K562 (cell line): ENCODE measurements at regions not wholly inside any gene's neighbourhood (a gene's known extent, or its start where the extent isn't known, plus 50 kb on each side); places are given as distances from the start of the nearest gene placed in this dataset.

Experiments
- ATAC-seq: fragments of 200-7000 bp; cut with Tn5 transposase; 3 replicates; pipeline ENCODE4 v1.9.1; 2020; ENCODE audit warnings: moderate library complexity
- BruUV-seq: library from RNA; stranded (reverse); fragments of 400-500 nt; replicated peaks from 2 replicates; lab custom pipeline; 2021; lab: Mats Ljungman, UMichigan
- CTCF ChIA-PET: fragments of 300-600 bp; formaldehyde crosslinking; extraction: SDS; loops from one replicate; lab custom pipeline; 2021; ENCODE audit warnings: low intra/inter-chr PET ratio; lab: Yijun Ruan, JAX
- POLR2A ChIA-PET: fragments of 300-600, 350-650 bp; sonication (Branson Sonifier 250); formaldehyde crosslinking; extraction: SDS; loops from one replicate; lab custom pipeline; 2021; ENCODE audit warnings: antibody characterized with exemption, inconsistent platforms; lab: Yijun Ruan, JAX
- DNase-seq, 4 experiments: peaks; one replicate each; pipeline versions ENCODE4 v3.0.0 to v3.0.0-alpha.2; 2011 to 2018; ENCODE audit warnings: low spot score in 3 of 4, mixed read lengths in 3 of 4; ENCODE audit errors: extremely low read depth in 1 of 4
- FAIRE-seq: peaks from 2 replicates; lab custom pipeline; 2011; peaks lifted over from hg19 to GRCh38; lab: Jason Lieb, UNC
- H2AFZ ChIP-seq: 2 replicates; pipeline ENCODE4 v1.6.0; 2011; ENCODE audit warnings: low read depth, low read length, control low read depth, inconsistent platforms
- H3K27ac ChIP-seq: fragments of 200-600 bp; 3 replicates; pipeline ENCODE4 v1.8.0; 2011; ENCODE audit warnings: low read depth, mild to moderate bottlenecking, control low read depth, inconsistent platforms, low read length, moderate library complexity, mixed read lengths; ENCODE audit errors: extremely low read depth
- H3K27me3 ChIP-seq, 2 experiments: fragments of 300-600 bp in 1 of 2; 2 replicates in 1 of 2; 3 replicates in 1 of 2; pipeline versions ENCODE4 v1.6.0 to v1.8.0; 2011; ENCODE audit warnings: inconsistent platforms in 2 of 2, low read length in 2 of 2, mild to moderate bottlenecking in 1 of 2, mixed read lengths in 1 of 2, moderate library complexity in 1 of 2; ENCODE audit not compliant: control insufficient read depth in 2 of 2, insufficient read depth in 2 of 2
- H3K36me3 ChIP-seq: fragments of 300-600 bp; 3 replicates; pipeline ENCODE4 v1.8.0; 2011; ENCODE audit warnings: mild to moderate bottlenecking, low read length, inconsistent platforms; ENCODE audit not compliant: control insufficient read depth, insufficient read depth
- H3K4me1 ChIP-seq, 2 experiments: fragments of 200-600 bp in 1 of 2; replicated peaks in 1 of 2; 2 replicates in 1 of 2; 3 replicates in 1 of 2; pipeline versions ENCODE4 v1.5.1 to v1.8.0; 2011; ENCODE audit warnings: inconsistent platforms in 2 of 2, low read length in 2 of 2, mild to moderate bottlenecking in 1 of 2, mixed read lengths in 1 of 2, moderate library complexity in 1 of 2; ENCODE audit not compliant: control insufficient read depth in 2 of 2, insufficient read depth in 2 of 2
- H3K4me2 ChIP-seq: 2 replicates; pipeline ENCODE4 v1.6.1; 2011; ENCODE audit warnings: low read length, control low read depth, inconsistent platforms, mixed read lengths; ENCODE audit not compliant: insufficient read depth
- H3K4me3 ChIP-seq: fragments of 200-600 bp; sonication (generic), shearing (Covaris generic); 2 replicates; pipeline ENCODE4 v1.5.1; 2016; ENCODE audit warnings: control low read depth, inconsistent platforms
- H3K79me2 ChIP-seq: fragments of 200-600 bp; 3 replicates; pipeline ENCODE4 v1.8.0; 2011; ENCODE audit warnings: low read length, inconsistent platforms; ENCODE audit not compliant: control insufficient read depth, insufficient read depth
- H3K9ac ChIP-seq, 2 experiments: 2 replicates each; pipeline versions ENCODE4 v1.6.0 to v1.6.1; 2011; ENCODE audit warnings: low read depth in 2 of 2, low read length in 2 of 2, control low read depth in 1 of 2, inconsistent platforms in 1 of 2, mild to moderate bottlenecking in 1 of 2, mixed read lengths in 1 of 2; ENCODE audit not compliant: insufficient read depth in 1 of 2
- H3K9me1 ChIP-seq: one replicate; pipeline ENCODE4 v1.6.0; 2011; ENCODE audit warnings: inconsistent platforms, mild to moderate bottlenecking, low read length, moderate library complexity; ENCODE audit not compliant: control insufficient read depth, insufficient read depth
- H3K9me3 ChIP-seq: replicated peaks from 2 replicates; pipeline ENCODE4 v1.5.1; 2011; ENCODE audit warnings: low read depth, low read length, inconsistent platforms; ENCODE audit not compliant: control insufficient read depth, insufficient read depth
- H4K20me1 ChIP-seq: replicated peaks from 2 replicates; pipeline ENCODE4 v1.6.1; 2011; ENCODE audit warnings: low read length, inconsistent platforms, mixed read lengths; ENCODE audit not compliant: control insufficient read depth, insufficient read depth
- BCOR ChIP-seq: fragments of 450-650 bp; IDR thresholded peaks from 2 replicates; pipeline ENCODE4 v1.6.1; 2016
- NFE2 ChIP-seq: IDR thresholded peaks from 2 replicates; pipeline ENCODE4 v1.6.1; 2014; ENCODE audit warnings: antibody characterized with exemption, low read depth
- PRMT5 ChIP-seq: sonication (generic); formaldehyde crosslinking; IDR thresholded peaks from 2 replicates; pipeline ENCODE4 v1.5.0; 2020; ENCODE audit warnings: missing genetic modification reagents
- PTRF ChIP-seq: fragments of 450-650 bp; IDR thresholded peaks from 2 replicates; pipeline ENCODE4 v1.6.1; 2016; ENCODE audit warnings: mild to moderate bottlenecking, missing genetic modification characterization, missing compliant biosample characterization
- RBM25 ChIP-seq: fragments of 200-400 bp; formaldehyde crosslinking; IDR thresholded peaks from 2 replicates; pipeline ENCODE4 v1.6.1; 2018; ENCODE audit warnings: low read length, low read depth, moderate library complexity; ENCODE audit not compliant: severe bottlenecking
- ZNF146 ChIP-seq: IDR thresholded peaks from one replicate; pipeline ENCODE4 v1.6.1; 2018; ENCODE audit warnings: missing compliant biosample characterization; ENCODE audit not compliant: unreplicated experiment
- WGBS: fragments of 100-300 bp; shearing (Covaris generic); methylation state at CpG from one replicate; pipeline ENCODE4 v1.1.6; 2016; ENCODE audit warnings: low coverage, mixed read lengths; ENCODE audit not compliant: insufficient coverage; ENCODE audit errors: missing lambda C conversion rate; 5-methylcytosine and 5-hydroxymethylcytosine counted together
- in situ Hi-C: fragments of 300-500 bp; cut with MboI; formaldehyde crosslinking; loops from 4 replicates; pipeline ENCODE4 v1.15.0; 2018; ENCODE audit warnings: inconsistent platforms, mixed read lengths
- intact Hi-C: fragments of 100-400 bp; cut with micrococcal nuclease; formaldehyde crosslinking; loops from 2 replicates; pipeline ENCODE4 v1.14.2; 2022
- TF ChIP-seq, protein P1 (sequence below): fragments of 250-450 bp; sonication (Bioruptor Pico); IDR thresholded peaks from 2 replicates; pipeline ENCODE4 v1.5.1; 2021; ENCODE audit warnings: mild to moderate bottlenecking

DNA sequence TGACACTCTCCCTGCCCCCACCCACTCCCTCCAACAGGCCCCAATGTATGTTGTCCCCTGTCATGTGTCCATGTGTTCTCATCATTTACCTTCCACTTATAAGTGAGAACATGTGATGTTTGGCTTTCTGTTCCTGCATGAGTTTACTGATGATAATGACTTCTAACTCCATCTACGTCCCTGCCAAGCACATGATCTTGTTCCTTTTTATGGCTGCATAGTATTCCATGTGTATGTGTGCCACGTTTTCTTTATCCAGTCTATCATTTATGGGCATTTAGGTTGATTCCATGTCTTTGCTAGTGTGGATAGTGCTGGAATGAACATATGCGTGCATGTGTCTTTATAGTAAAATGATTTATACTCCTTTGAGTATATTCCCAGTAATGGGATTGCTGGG, 100.0 kb upstream of the LHX5 start:
- in situ Hi-C loops: no loop called here

More for the DNA sequence above, 100.0 kb upstream of the LHX5 start:
- Histone ChIP-seq H3K4me2 (no peak overlapping the region), H3K4me3 (no peak overlapping the region), H3K4me1 (peaks cover 0 to 10% of the 10 kb centered on the region in 2 experiments; a peak in 2 of 5 replicates), H3K9me1 (no peaks in the 10 kb centered on the region), H2AFZ (no peak overlapping the region), H4K20me1 (no peaks in the 10 kb centered on the region), H3K9me3 (no peaks in the 10 kb centered on the region), H3K9ac (no peak overlapping the region), H3K79me2 (no peaks in the 10 kb centered on the region), H3K36me3 (no peaks in the 10 kb centered on the region), H3K27ac (no peak overlapping the region), H3K27me3 (peaks cover 40 to 69% of the 10 kb centered on the region in 2 experiments)
- 0% methylated on average over 3 of the region's 3 CpGs for WGBS
- no peak for FAIRE-seq
- no peak for DNase-seq
- TF ChIP-seq ZNF146 (CRISPR knock-in tag) (peak; percentile 94), BCOR (0 out of 2 replicates have a peak, but pooled peaks have one; percentile 22), RBM25 (peak; percentile 45), NFE2 (no peak), PRMT5 (no peak), PTRF (tag) (no peak)
- TF ChIP-seq, protein P1, sequence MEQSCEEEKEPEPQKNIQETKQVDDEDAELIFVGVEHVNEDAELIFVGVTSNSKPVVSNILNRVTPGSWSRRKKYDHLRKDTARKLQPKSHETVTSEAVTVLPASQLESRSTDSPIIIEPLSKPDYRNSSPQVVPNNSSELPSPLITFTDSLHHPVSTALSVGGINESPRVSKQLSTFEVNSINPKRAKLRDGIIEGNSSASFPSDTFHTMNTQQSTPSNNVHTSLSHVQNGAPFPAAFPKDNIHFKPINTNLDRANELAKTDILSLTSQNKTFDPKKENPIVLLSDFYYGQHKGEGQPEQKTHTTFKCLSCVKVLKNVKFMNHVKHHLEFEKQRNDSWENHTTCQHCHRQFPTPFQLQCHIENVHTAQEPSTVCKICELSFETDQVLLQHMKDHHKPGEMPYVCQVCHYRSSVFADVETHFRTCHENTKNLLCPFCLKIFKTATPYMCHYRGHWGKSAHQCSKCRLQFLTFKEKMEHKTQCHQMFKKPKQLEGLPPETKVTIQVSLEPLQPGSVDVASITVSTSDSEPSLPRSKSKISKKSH: no peak
- intact Hi-C loops: no loop called here
- CTCF ChIA-PET: interaction anchor here (0.7 kb wide), 1 partner anchor 458 kb away, joined by 3 read pairs; no protein-coding TSS in a partner anchor
- no TSS peak for BruUV-seq
- ATAC-seq: no peak
- POLR2A ChIA-PET: no interaction called here
